H9 (cell line): ENCODE measurements at regions not wholly inside any gene's neighbourhood (a gene's known extent, or its start where the extent isn't known, plus 50 kb on each side); places are given as distances from the start of the nearest gene placed in this dataset.

Experiments
- DNase-seq: peaks from one replicate; pipeline ENCODE4 v3.0.0-alpha.2; 2017
- H2AFZ ChIP-seq: one replicate; pipeline ENCODE4 v1.6.1; 2013; ENCODE audit warnings: mild to moderate bottlenecking, low read length, control low read depth, moderate library complexity
- H2AK5ac ChIP-seq: 2 replicates; pipeline ENCODE4 v1.6.1; 2013; ENCODE audit warnings: low read length, control low read depth, mixed read lengths; ENCODE audit not compliant: insufficient read length
- H2BK120ac ChIP-seq: one replicate; pipeline ENCODE4 v1.6.1; 2013; ENCODE audit warnings: low read depth, mild to moderate bottlenecking, low read length, control low read depth, inconsistent platforms; ENCODE audit not compliant: poor library complexity, severe bottlenecking
- H2BK12ac ChIP-seq: 2 replicates; pipeline ENCODE4 v1.6.1; 2013; ENCODE audit warnings: low read length, control low read depth, mixed read lengths, low read depth; ENCODE audit not compliant: insufficient read length
- H2BK15ac ChIP-seq: 2 replicates; pipeline ENCODE4 v1.6.1; 2013; ENCODE audit warnings: low read depth, low read length, control low read depth
- H2BK20ac ChIP-seq: one replicate; pipeline ENCODE4 v1.6.1; 2013; ENCODE audit warnings: low read depth, mild to moderate bottlenecking, low read length, control low read depth, inconsistent platforms; ENCODE audit not compliant: poor library complexity, severe bottlenecking
- H2BK5ac ChIP-seq: 2 replicates; pipeline ENCODE4 v1.6.1; 2013; ENCODE audit warnings: low read length, control low read depth, mixed read lengths; ENCODE audit not compliant: insufficient read length
- H3K14ac ChIP-seq: 2 replicates; pipeline ENCODE4 v1.6.1; 2013; ENCODE audit warnings: low read length, control low read depth; ENCODE audit not compliant: insufficient read depth
- H3K18ac ChIP-seq: 2 replicates; pipeline ENCODE4 v1.6.1; 2013; ENCODE audit warnings: low read depth, mild to moderate bottlenecking, mixed read lengths, low read length, control low read depth; ENCODE audit not compliant: insufficient read length
- H3K23ac ChIP-seq: 2 replicates; pipeline ENCODE4 v1.6.1; 2013; ENCODE audit warnings: low read length, control low read depth, mixed read lengths, low read depth; ENCODE audit not compliant: insufficient read length
- H3K23me2 ChIP-seq: 2 replicates; pipeline ENCODE4 v1.6.1; 2013; ENCODE audit warnings: low read depth, mild to moderate bottlenecking, mixed read lengths, low read length, control low read depth; ENCODE audit not compliant: insufficient read length, poor library complexity, severe bottlenecking
- H3K27ac ChIP-seq: 2 replicates; pipeline ENCODE4 v1.5.1; 2013; ENCODE audit warnings: low read length, control low read depth, mixed read lengths, low read depth; ENCODE audit not compliant: insufficient read length
- H3K27me3 ChIP-seq: 2 replicates; pipeline ENCODE4 v1.6.1; 2013; ENCODE audit warnings: low read length, control low read depth, inconsistent platforms; ENCODE audit not compliant: insufficient read depth
- H3K4ac ChIP-seq: 2 replicates; pipeline ENCODE4 v1.6.1; 2013; ENCODE audit warnings: low read depth, mild to moderate bottlenecking, control low read depth, inconsistent platforms, low read length, moderate library complexity
- H3K4me1 ChIP-seq: 2 replicates; pipeline ENCODE4 v1.6.1; 2013; ENCODE audit warnings: low read length, control low read depth, inconsistent platforms; ENCODE audit not compliant: insufficient read depth
- H3K4me2 ChIP-seq: 2 replicates; pipeline ENCODE4 v1.6.1; 2013; ENCODE audit warnings: low read length, control low read depth, mixed read lengths; ENCODE audit not compliant: insufficient read length, insufficient read depth
- H3K56ac ChIP-seq: 2 replicates; pipeline ENCODE4 v1.6.1; 2013; ENCODE audit warnings: low read depth, mild to moderate bottlenecking, mixed read lengths, low read length, control low read depth; ENCODE audit not compliant: insufficient read length
- H3K79me1 ChIP-seq: 2 replicates; pipeline ENCODE4 v1.6.1; 2013; ENCODE audit warnings: low read depth, mild to moderate bottlenecking, moderate library complexity, low read length, control low read depth, inconsistent platforms; ENCODE audit not compliant: insufficient read depth, poor library complexity, severe bottlenecking
- H3K79me2 ChIP-seq: 2 replicates; pipeline ENCODE4 v1.6.1; 2013; ENCODE audit warnings: low read length, control low read depth, inconsistent platforms; ENCODE audit not compliant: insufficient read depth
- H3K9ac ChIP-seq: 2 replicates; pipeline ENCODE4 v1.6.1; 2013; ENCODE audit warnings: low read length, control low read depth, mixed read lengths; ENCODE audit not compliant: insufficient read length; ENCODE audit errors: extremely low read depth
- H3K9me3 ChIP-seq: one replicate; pipeline ENCODE4 v1.6.1; 2013; ENCODE audit warnings: low read depth, low read length, inconsistent platforms; ENCODE audit not compliant: control insufficient read depth
- H3T11ph ChIP-seq: one replicate; pipeline ENCODE4 v1.6.1; 2013; ENCODE audit warnings: mild to moderate bottlenecking, low read length, control low read depth, inconsistent platforms
- H4K20me1 ChIP-seq: one replicate; pipeline ENCODE4 v1.6.1; 2013; ENCODE audit not compliant: control insufficient read depth, insufficient read length, insufficient read depth
- H4K5ac ChIP-seq: 2 replicates; pipeline ENCODE4 v1.6.1; 2013; ENCODE audit warnings: low read depth, mild to moderate bottlenecking, mixed read lengths, low read length, control low read depth; ENCODE audit not compliant: insufficient read length
- H4K8ac ChIP-seq: replicated peaks from 2 replicates; pipeline ENCODE4 v1.6.1; 2013; ENCODE audit warnings: low read length, control low read depth, mixed read lengths, low read depth; ENCODE audit not compliant: insufficient read length
- H4K91ac ChIP-seq: 2 replicates; pipeline ENCODE4 v1.6.1; 2013; ENCODE audit warnings: low read depth, mild to moderate bottlenecking, moderate library complexity, mixed read lengths, low read length, control low read depth; ENCODE audit not compliant: insufficient read length
- H3K27ac Mint-ChIP-seq, 3 experiments: 2 replicates in 2 of 3; 3 replicates in 1 of 3; pipeline ENCODE4 v1.8.0; 2020 to 2021; ENCODE audit warnings: mixed read lengths in 3 of 3, mild to moderate bottlenecking in 1 of 3, moderate library complexity in 1 of 3
- H3K27me3 Mint-ChIP-seq: 2 replicates; pipeline ENCODE4 v1.8.0; 2021; ENCODE audit warnings: low read depth, mild to moderate bottlenecking, moderate library complexity, mixed read lengths
- H3K36me3 Mint-ChIP-seq, 3 experiments: 2 replicates in 2 of 3; 3 replicates in 1 of 3; pipeline ENCODE4 v1.8.0; 2020 to 2021; ENCODE audit warnings: low read depth in 3 of 3, mixed read lengths in 3 of 3; ENCODE audit not compliant: insufficient read depth in 1 of 3
- H3K4me1 Mint-ChIP-seq, 2 experiments: 2 replicates each; pipeline ENCODE4 v1.8.0; 2020; ENCODE audit warnings: mixed read lengths in 2 of 2
- H3K4me3 Mint-ChIP-seq, 2 experiments: 2 replicates in 1 of 2; 3 replicates in 1 of 2; pipeline ENCODE4 v1.8.0; 2020 to 2021; ENCODE audit warnings: mild to moderate bottlenecking in 2 of 2, mixed read lengths in 2 of 2, moderate library complexity in 1 of 2
- H3K9me3 Mint-ChIP-seq, 2 experiments: 2 replicates in 1 of 2; 3 replicates in 1 of 2; pipeline ENCODE4 v1.8.0; 2020; ENCODE audit warnings: mild to moderate bottlenecking in 2 of 2, mixed read lengths in 2 of 2, moderate library complexity in 1 of 2
- WGBS: extraction: QIAGEN DNeasy Blood & Tissue Kit; methylation state at CpG from one replicate; pipeline ENCODE4 v1.1.7; 2013; ENCODE audit warnings: missing lambda C conversion rate, low lambda C conversion rate, mixed read lengths; ENCODE audit not compliant: insufficient read length; ENCODE audit errors: extremely low coverage; 5-methylcytosine and 5-hydroxymethylcytosine counted together
- TF ChIP-seq, protein P1 (sequence below): fragments of 200-600 bp; sonication (generic); conservative IDR thresholded peaks from 3 replicates; pipeline ENCODE4 v1.8.0; 2021; ENCODE audit warnings: antibody characterized with exemption, mild to moderate bottlenecking

DNA sequence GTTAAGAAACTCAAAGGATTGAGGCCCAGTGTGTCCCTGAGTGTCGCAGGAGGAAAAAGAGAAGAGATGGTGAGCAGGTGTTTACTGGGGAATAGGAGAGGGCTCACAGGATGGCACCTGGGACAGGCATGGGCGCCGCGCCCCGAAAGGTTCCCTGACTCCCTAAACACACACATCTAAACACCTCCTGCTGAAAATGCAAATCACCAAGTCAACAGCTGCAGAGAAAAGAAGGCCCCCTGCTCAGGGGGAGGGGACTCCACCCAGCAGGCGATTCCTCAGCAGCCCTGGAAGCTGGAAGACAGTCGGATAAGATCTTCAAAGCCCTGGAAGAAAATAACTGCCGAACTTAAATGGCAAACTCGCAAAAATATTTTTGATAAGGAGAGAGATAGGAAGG is 377.2 kb downstream of the BRD1 start:
- Histone ChIP-seq H4K20me1 (no peaks in the 10 kb centered on the region), H4K91ac (no peak overlapping the region), H3K79me2 (no peaks in the 10 kb centered on the region), H3K27me3 (peaks cover 9% of the 10 kb centered on the region; the same call in 1 of the 2 replicates), H3K23ac (no peak overlapping the region), H2BK20ac (no peak overlapping the region), H3K79me1 (no peaks in the 10 kb centered on the region), H3K4ac (no peak overlapping the region), H3K4me1 (peaks cover 4% of the 10 kb centered on the region; the same call in 1 of the 2 replicates), H3K4me2 (peak overlapping the region; percentile 40), H3K27ac (no peak overlapping the region), H2AK5ac (no peak overlapping the region), H4K8ac (no peak overlapping the region), H3K23me2 (no peaks in the 10 kb centered on the region), H2AFZ (no peak overlapping the region), H3K9me3 (no peaks in the 10 kb centered on the region), H4K5ac (no peak overlapping the region), H2BK120ac (no peak overlapping the region), H2BK12ac (no peak overlapping the region), H3K18ac (no peak overlapping the region), H2BK15ac (no peak overlapping the region), H3K9ac (no peak overlapping the region), H3K56ac (no peak overlapping the region), H3K14ac (no peak overlapping the region), H2BK5ac (no peak overlapping the region), H3T11ph (no peak overlapping the region)
- peak overlapping the region; percentile 60 to 72 for H3K4me3 Mint-ChIP-seq
- peak; percentile 61 for DNase-seq
- WGBS = no CpG with 5 or more reads among the region's 9 CpGs
- peaks cover 37 to 38% of the 10 kb centered on the region in 2 experiments for H3K4me1 Mint-ChIP-seq
- TF ChIP-seq, protein P1, sequence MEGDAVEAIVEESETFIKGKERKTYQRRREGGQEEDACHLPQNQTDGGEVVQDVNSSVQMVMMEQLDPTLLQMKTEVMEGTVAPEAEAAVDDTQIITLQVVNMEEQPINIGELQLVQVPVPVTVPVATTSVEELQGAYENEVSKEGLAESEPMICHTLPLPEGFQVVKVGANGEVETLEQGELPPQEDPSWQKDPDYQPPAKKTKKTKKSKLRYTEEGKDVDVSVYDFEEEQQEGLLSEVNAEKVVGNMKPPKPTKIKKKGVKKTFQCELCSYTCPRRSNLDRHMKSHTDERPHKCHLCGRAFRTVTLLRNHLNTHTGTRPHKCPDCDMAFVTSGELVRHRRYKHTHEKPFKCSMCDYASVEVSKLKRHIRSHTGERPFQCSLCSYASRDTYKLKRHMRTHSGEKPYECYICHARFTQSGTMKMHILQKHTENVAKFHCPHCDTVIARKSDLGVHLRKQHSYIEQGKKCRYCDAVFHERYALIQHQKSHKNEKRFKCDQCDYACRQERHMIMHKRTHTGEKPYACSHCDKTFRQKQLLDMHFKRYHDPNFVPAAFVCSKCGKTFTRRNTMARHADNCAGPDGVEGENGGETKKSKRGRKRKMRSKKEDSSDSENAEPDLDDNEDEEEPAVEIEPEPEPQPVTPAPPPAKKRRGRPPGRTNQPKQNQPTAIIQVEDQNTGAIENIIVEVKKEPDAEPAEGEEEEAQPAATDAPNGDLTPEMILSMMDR = no peak
- H3K27me3 Mint-ChIP-seq = peaks cover 36% of the 10 kb centered on the region
- H3K36me3 Mint-ChIP-seq = no peaks in the 10 kb centered on the region
- peak overlapping the region in 2 of 3 experiments; percentile 8 to 24; a peak in 2 of 7 replicates for H3K27ac Mint-ChIP-seq
- peaks cover 0 to 3% of the 10 kb centered on the region in 2 experiments; a peak in 2 of 5 replicates for H3K9me3 Mint-ChIP-seq
